Hepatocyte (in vitro differentiated cells): ENCODE measurements at regions not wholly inside any gene's neighbourhood (a gene's known extent, or its start where the extent isn't known, plus 50 kb on each side); places are given as distances from the start of the nearest gene placed in this dataset.

Source experiments
- DNase-seq: peaks from one replicate; pipeline ENCODE4 v3.0.0-alpha.2; 2016; ENCODE audit warnings: low spot score
- H2AFZ ChIP-seq: fragments of 200-600 bp; sonication (generic); 2 replicates; pipeline ENCODE4 v1.6.0; 2016; ENCODE audit warnings: antibody characterized with exemption, mild to moderate bottlenecking
- H3K27ac ChIP-seq: fragments of 200-600 bp; sonication (generic); 2 replicates; pipeline ENCODE4 v1.5.1; 2016; ENCODE audit warnings: mild to moderate bottlenecking
- H3K27me3 ChIP-seq: fragments of 200-600 bp; sonication (generic); 2 replicates; pipeline ENCODE4 v1.6.1; 2016
- H3K36me3 ChIP-seq: fragments of 200-600 bp; sonication (generic); replicated peaks from 2 replicates; pipeline ENCODE4 v1.5.1; 2016; ENCODE audit warnings: low read depth; ENCODE audit not compliant: insufficient read depth
- H3K4me1 ChIP-seq: fragments of 200-600 bp; sonication (generic); 2 replicates; pipeline ENCODE4 v1.5.1; 2016; ENCODE audit warnings: mild to moderate bottlenecking, moderate library complexity; ENCODE audit not compliant: insufficient read depth
- H3K4me2 ChIP-seq: fragments of 200-600 bp; sonication (generic); 2 replicates; pipeline ENCODE4 v1.6.0; 2016
- H3K4me3 ChIP-seq: fragments of 200-600 bp; sonication (generic); 2 replicates; pipeline ENCODE4 v1.5.1; 2016; ENCODE audit warnings: mild to moderate bottlenecking
- H3K79me2 ChIP-seq: fragments of 200-600 bp; sonication (generic); 2 replicates; pipeline ENCODE4 v1.6.0; 2017; ENCODE audit warnings: mild to moderate bottlenecking
- H3K9me2 ChIP-seq: fragments of 200-600 bp; sonication (generic); replicated peaks from 2 replicates; pipeline ENCODE4 v1.6.0; 2017; ENCODE audit warnings: mild to moderate bottlenecking; ENCODE audit not compliant: insufficient read depth
- H3K9me3 ChIP-seq: fragments of 200-600 bp; sonication (generic); 2 replicates; pipeline ENCODE4 v1.5.1; 2016; ENCODE audit warnings: low read depth, mild to moderate bottlenecking
- H4K20me1 ChIP-seq: fragments of 200-600 bp; sonication (generic); 2 replicates; pipeline ENCODE4 v1.6.0; 2016; ENCODE audit warnings: mild to moderate bottlenecking; ENCODE audit not compliant: insufficient read depth, poor library complexity, severe bottlenecking
- EZH2 ChIP-seq: fragments of 200-600 bp; sonication (generic); IDR thresholded peaks from 2 replicates; pipeline ENCODE4 v1.6.1; 2016; ENCODE audit warnings: antibody characterized with exemption, mild to moderate bottlenecking, borderline replicate concordance
- EZH2phosphoT487 ChIP-seq: fragments of 200-600 bp; sonication (generic); IDR thresholded peaks from one replicate; pipeline ENCODE4 v1.6.1; 2018; ENCODE audit warnings: antibody characterized with exemption, mild to moderate bottlenecking, low read depth, moderate library complexity; ENCODE audit not compliant: unreplicated experiment, severe bottlenecking
- WGBS: methylation state at CpG from one replicate; pipeline ENCODE4 v1.1.6; 2016; ENCODE audit warnings: low lambda C conversion rate; ENCODE audit errors: missing lambda C conversion rate; 5-methylcytosine and 5-hydroxymethylcytosine counted together
- TF ChIP-seq, protein P1 (sequence below): fragments of 200-600 bp; sonication (generic); IDR thresholded peaks from 2 replicates; pipeline ENCODE4 v1.5.1; 2016; ENCODE audit warnings: antibody characterized with exemption, mild to moderate bottlenecking; ENCODE audit not compliant: poor library complexity

DNA sequence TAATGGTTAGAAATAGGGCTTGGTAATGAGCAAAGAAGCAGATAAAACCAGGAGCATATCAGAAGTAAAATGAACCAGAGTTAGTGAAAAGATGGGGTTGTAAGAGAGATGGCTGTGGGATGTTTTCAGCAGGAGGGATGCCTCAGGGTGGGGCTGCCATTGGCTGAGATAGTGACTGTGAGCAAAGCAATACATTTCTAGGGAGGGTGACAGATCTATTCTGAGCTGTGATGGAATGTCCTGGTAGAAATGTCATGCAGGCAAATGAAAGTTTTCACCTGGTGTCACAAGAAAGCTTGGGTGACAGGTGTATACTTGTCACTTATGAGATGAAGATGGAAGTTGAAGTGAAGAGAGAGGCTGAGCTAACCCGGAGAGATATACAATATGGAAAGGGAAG is 435.9 kb downstream of the TNS3 start:
- H4K20me1 ChIP-seq: no peaks in the 10 kb centered on the region
- no peak overlapping the region for H3K4me2 ChIP-seq
- no peaks in the 10 kb centered on the region for H3K79me2 ChIP-seq
- H3K36me3 ChIP-seq: no peaks in the 10 kb centered on the region
- H3K27ac ChIP-seq: no peak overlapping the region
- DNase-seq: no peak
- H3K27me3 ChIP-seq: no peaks in the 10 kb centered on the region
- no peak overlapping the region for H2AFZ ChIP-seq
- H3K9me2 ChIP-seq: no peaks in the 10 kb centered on the region
- TF ChIP-seq EZH2 (no peak), EZH2phosphoT487 (no peak)
- TF ChIP-seq, protein P1, sequence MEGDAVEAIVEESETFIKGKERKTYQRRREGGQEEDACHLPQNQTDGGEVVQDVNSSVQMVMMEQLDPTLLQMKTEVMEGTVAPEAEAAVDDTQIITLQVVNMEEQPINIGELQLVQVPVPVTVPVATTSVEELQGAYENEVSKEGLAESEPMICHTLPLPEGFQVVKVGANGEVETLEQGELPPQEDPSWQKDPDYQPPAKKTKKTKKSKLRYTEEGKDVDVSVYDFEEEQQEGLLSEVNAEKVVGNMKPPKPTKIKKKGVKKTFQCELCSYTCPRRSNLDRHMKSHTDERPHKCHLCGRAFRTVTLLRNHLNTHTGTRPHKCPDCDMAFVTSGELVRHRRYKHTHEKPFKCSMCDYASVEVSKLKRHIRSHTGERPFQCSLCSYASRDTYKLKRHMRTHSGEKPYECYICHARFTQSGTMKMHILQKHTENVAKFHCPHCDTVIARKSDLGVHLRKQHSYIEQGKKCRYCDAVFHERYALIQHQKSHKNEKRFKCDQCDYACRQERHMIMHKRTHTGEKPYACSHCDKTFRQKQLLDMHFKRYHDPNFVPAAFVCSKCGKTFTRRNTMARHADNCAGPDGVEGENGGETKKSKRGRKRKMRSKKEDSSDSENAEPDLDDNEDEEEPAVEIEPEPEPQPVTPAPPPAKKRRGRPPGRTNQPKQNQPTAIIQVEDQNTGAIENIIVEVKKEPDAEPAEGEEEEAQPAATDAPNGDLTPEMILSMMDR: no peak
- 70% methylated on average over 1 of the region's 1 CpG for WGBS
- no peak overlapping the region for H3K4me3 ChIP-seq
- peaks cover 11% of the 10 kb centered on the region for H3K4me1 ChIP-seq
- H3K9me3 ChIP-seq: no peaks in the 10 kb centered on the region

DNA sequence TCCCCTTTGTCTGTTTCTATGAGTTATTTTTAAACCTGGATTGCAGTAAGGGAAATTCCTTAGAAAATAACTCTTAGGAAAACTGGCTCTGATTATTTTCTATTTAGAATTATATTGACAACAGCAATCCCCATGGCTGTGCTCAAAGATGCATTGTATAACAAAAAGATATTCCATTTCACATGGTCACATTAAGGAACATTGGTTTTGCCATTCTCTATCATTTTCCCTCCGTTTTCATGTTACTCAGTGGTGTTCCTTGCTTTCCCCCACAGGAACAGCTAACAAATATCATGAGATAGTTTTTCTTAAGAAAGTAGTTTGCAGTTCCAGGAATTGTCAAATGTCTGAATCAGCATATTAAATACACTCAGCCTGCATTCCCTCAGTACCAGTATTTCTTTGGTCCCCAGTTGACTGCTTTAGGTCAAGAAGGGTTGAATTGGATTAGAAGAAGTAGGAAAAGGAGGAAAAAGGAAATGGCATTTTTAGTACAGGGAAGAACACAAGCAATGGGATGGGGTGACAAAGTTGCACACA is 436.7 kb downstream of the TNS3 start:
- Histone ChIP-seq H3K36me3 (no peaks in the 10 kb centered on the region), H3K4me3 (no peak overlapping the region), H3K4me1 (peaks cover 11% of the 10 kb centered on the region), H3K4me2 (no peak overlapping the region), H3K9me2 (no peaks in the 10 kb centered on the region), H3K27me3 (no peaks in the 10 kb centered on the region), H3K9me3 (no peaks in the 10 kb centered on the region), H4K20me1 (no peaks in the 10 kb centered on the region), H3K27ac (no peak overlapping the region), H3K79me2 (no peaks in the 10 kb centered on the region), H2AFZ (no peak overlapping the region)
- WGBS: 90% methylated on average over 1 of the region's 1 CpG
- TF ChIP-seq EZH2 (no peak), EZH2phosphoT487 (no peak)
- TF ChIP-seq, protein P1: no peak
- DNase-seq: no peak

DNA sequence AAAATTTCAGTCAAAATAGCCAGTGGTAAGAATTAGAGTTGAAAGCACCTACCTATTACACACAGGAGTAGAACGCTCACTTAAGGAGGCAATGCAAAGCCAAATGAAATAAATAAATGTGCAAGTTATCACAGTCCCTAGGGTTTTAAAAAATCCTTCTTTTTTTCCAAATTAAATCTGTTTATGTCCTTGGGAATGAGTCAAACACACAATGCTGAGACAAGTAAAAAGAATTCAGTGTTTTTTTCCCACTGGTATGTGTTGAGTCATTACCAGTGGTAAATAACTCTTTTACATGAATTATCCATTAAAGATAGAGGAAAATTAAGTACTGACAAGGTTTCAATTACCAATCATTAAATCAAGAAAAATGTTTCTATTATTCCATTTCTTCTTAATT is 438.6 kb downstream of the TNS3 start:
- Histone ChIP-seq H2AFZ (no peak overlapping the region), H3K4me2 (no peak overlapping the region), H3K27ac (no peak overlapping the region), H3K9me3 (no peaks in the 10 kb centered on the region), H3K4me3 (no peak overlapping the region), H3K4me1 (peaks cover 7% of the 10 kb centered on the region), H3K27me3 (no peaks in the 10 kb centered on the region), H4K20me1 (no peaks in the 10 kb centered on the region), H3K79me2 (no peaks in the 10 kb centered on the region), H3K36me3 (no peaks in the 10 kb centered on the region), H3K9me2 (no peaks in the 10 kb centered on the region)
- TF ChIP-seq EZH2 (no peak), EZH2phosphoT487 (no peak)
- TF ChIP-seq, protein P1: no peak
- 95% methylated on average over 1 of the region's 1 CpG for WGBS
- DNase-seq: no peak

DNA sequence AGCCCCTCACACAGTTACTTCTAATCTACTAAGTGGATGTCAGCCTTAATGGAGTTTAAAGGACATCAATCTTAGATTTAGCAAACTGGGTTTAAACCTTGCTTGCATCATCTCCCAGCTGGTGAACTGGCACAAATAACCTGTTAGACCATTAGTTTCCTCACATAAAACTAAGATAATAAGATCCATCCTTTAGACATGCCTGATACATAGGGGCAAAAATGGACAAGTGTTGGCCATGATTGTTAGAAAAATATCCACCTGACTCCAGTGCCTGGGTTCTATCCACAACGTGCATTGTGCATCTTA is 439.1 kb downstream of the TNS3 start:
- WGBS: 84% methylated on average over 1 of the region's 1 CpG
- Histone ChIP-seq H3K27ac (no peak overlapping the region), H4K20me1 (no peaks in the 10 kb centered on the region), H3K9me2 (no peaks in the 10 kb centered on the region), H3K79me2 (no peaks in the 10 kb centered on the region), H3K4me1 (peaks cover 1% of the 10 kb centered on the region), H2AFZ (no peak overlapping the region), H3K4me3 (no peak overlapping the region), H3K9me3 (no peaks in the 10 kb centered on the region), H3K27me3 (no peaks in the 10 kb centered on the region), H3K36me3 (no peaks in the 10 kb centered on the region), H3K4me2 (no peak overlapping the region)
- DNase-seq: no peak
- TF ChIP-seq, protein P1: no peak
- no peak for TF ChIP-seq EZH2
- no peak for TF ChIP-seq EZH2phosphoT487
